ENCODE measurements at regions not wholly inside any gene's neighbourhood (a gene's known extent, or its start where the extent isn't known, plus 50 kb on each side); places are given as distances from the start of the nearest gene placed in this dataset.

DNA sequence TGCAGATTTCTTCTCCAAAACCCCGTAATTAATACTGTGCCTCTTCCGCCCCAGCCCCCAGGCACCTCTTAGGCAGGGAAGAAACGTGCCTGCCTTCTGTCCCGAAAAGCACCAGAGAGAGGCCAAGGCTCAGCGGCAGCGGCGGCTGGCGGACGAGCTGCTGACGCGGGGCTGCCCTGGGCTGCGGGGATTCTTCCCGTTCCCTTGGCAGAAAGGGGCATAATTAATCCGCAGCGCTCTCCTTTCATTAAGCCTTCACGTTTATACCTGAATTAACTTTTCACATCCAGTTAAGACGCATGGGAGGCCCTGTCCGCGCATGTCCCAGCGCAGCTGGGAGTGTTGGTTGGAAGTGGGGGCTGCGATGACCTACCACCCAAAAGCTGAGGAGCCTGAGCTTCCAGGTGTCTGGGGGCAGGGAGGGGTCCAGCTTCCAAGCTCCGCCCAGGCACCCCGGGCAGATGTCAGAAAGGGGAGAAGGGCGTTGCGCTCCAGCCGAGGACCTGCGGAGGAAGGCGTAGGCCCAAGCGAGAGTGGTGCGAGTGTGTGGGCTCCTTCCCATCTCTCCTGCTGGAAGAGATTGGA, 167.4 kb upstream of the LRFN2 start:
- H3K9me2 ChIP-seq (ENCODE audit: insufficient read depth) = no peaks in the 10 kb centered on the region
- ATAC-seq = no peak
- intact Hi-C loops (cut with micrococcal nuclease) = no loop called here
- H3K4me1 ChIP-seq (ENCODE audit: control insufficient read depth in 1 of 2, insufficient read depth in 2 of 2, low read length in 2 of 2) = no peaks in the 10 kb centered on the region
- H2AFZ ChIP-seq (ENCODE audit: low read depth, low read length, poor library complexity, severe bottlenecking) = no peak overlapping the region
- no peaks in the 10 kb centered on the region for H3K79me2 ChIP-seq (ENCODE audit: insufficient read depth, low read length)
- BruUV-seq (replicated peaks) = no TSS peak
- ChIA-PET RAD21 (ENCODE audit: low non-redundant PET in 1 of 2, low total read pairs in 2 of 2, uncharacterized antibody in 2 of 2, unreplicated experiment in 2 of 2) (no interaction called here), CTCF (no interaction called here), POLR2A (no interaction called here)
- no peak for DNase-seq (ENCODE audit: low read depth, low spot score)
- peaks cover 32% of the 10 kb centered on the region for H3K27me3 ChIP-seq (ENCODE audit: insufficient read depth, low read length)
- H3K4me2 ChIP-seq (ENCODE audit: low read length) = no peak overlapping the region
- no peak overlapping the region for H3K27ac ChIP-seq (ENCODE audit: low read depth, low read length)
- no peak overlapping the region for H3K9ac ChIP-seq (ENCODE audit: low read length)
- TF ChIP-seq MAX (IDR thresholded peaks at IDR 0.05) = no peak
- TF ChIP-seq JUND (IDR thresholded peaks at IDR 0.05) = no peak
- TF ChIP-seq RAD21 (IDR thresholded peaks at IDR 0.05; ENCODE audit: low read depth) = no peak
- no peak for TF ChIP-seq SRF (IDR thresholded peaks at IDR 0.05; ENCODE audit: low read depth)
- no peak for TF ChIP-seq TCF7L2 (IDR thresholded peaks at IDR 0.05; ENCODE audit: borderline replicate concordance, extremely low read depth, insufficient read depth, insufficient read length)
- TF ChIP-seq FOSL1 (IDR thresholded peaks at IDR 0.05; ENCODE audit: low read depth) = no peak
- TF ChIP-seq POLR2A (IDR thresholded peaks at IDR 0.05; ENCODE audit: borderline replicate concordance, extremely low read depth, insufficient read depth, insufficient read length) = no peak
- no peak for TF ChIP-seq CBX3 (IDR thresholded peaks at IDR 0.05; ENCODE audit: low read depth)
- TF ChIP-seq EGR1 (IDR thresholded peaks at IDR 0.05; ENCODE audit: low read depth) = no peak
- TF ChIP-seq, protein P1, sequence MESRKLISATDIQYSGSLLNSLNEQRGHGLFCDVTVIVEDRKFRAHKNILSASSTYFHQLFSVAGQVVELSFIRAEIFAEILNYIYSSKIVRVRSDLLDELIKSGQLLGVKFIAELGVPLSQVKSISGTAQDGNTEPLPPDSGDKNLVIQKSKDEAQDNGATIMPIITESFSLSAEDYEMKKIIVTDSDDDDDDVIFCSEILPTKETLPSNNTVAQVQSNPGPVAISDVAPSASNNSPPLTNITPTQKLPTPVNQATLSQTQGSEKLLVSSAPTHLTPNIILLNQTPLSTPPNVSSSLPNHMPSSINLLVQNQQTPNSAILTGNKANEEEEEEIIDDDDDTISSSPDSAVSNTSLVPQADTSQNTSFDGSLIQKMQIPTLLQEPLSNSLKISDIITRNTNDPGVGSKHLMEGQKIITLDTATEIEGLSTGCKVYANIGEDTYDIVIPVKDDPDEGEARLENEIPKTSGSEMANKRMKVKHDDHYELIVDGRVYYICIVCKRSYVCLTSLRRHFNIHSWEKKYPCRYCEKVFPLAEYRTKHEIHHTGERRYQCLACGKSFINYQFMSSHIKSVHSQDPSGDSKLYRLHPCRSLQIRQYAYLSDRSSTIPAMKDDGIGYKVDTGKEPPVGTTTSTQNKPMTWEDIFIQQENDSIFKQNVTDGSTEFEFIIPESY (IDR thresholded peaks at IDR 0.05; ENCODE audit: extremely low read depth, insufficient replicate concordance, low read length) = no peak
- no peak for TF ChIP-seq EZH2 (IDR thresholded peaks at IDR 0.05)
- no peaks in the 10 kb centered on the region for H3K9me3 ChIP-seq (ENCODE audit: control insufficient read depth in 1 of 2, insufficient read depth in 1 of 2, low read depth in 1 of 2, low read length in 2 of 2)
- H3K4me3 ChIP-seq (replicated peaks in 1 of 2; ENCODE audit: low read depth in 1 of 2, low read length in 2 of 2) = no peak overlapping the region
- H3K36me3 ChIP-seq (ENCODE audit: control insufficient read depth in 1 of 2, insufficient read depth in 2 of 2, low read length in 2 of 2) = no peaks in the 10 kb centered on the region
- H4K20me1 ChIP-seq (ENCODE audit: insufficient read depth) = no peaks in the 10 kb centered on the region

All from HCT116 (cell line).